Embryonic facial prominence (tissue), 1 donor: ENCODE measurements at regions not wholly inside any gene's neighbourhood (a gene's known extent, or its start where the extent isn't known, plus 50 kb on each side); places are given as distances from the start of the nearest gene placed in this dataset.

ENCODE experiments used
- DNase-seq: peaks from one replicate; pipeline ENCODE4 v3.0.0-alpha.2; 2016; ENCODE audit errors: extremely low spot score

GRCh38 chr7:136254148-136254547, 277.0 kb upstream of the MTPN start:
- no peak for DNase-seq

- DNase-seq, result no peak
Observed at GRCh38 chr7:136251826-136252225, 274.7 kb upstream of the MTPN start.

- no peak for DNase-seq
Observed at GRCh38 chr7:136247211-136247610, 270.1 kb upstream of the MTPN start.

- DNase-seq, result no peak
Observed at GRCh38 chr7:136245327-136246004, 268.3 kb upstream of the MTPN start.

GRCh38 chr7:136234040-136234439, 256.9 kb upstream of the MTPN start:
- DNase-seq, result no peak

- no peak for DNase-seq
Observed at GRCh38 chr7:136230210-136230609, 253.1 kb upstream of the MTPN start.

- no peak for DNase-seq
Observed at GRCh38 chr7:136229790-136230189, 252.6 kb upstream of the MTPN start.

GRCh38 chr7:136228171-136228570, 251.0 kb upstream of the MTPN start:
- DNase-seq, result no peak

- no peak for DNase-seq
Observed at GRCh38 chr7:136214356-136214755, 237.2 kb upstream of the MTPN start.

- DNase-seq, result no peak
Observed at GRCh38 chr7:136213012-136213411, 235.9 kb upstream of the MTPN start.

- no peak for DNase-seq
Observed at GRCh38 chr7:136210664-136211063, 233.5 kb upstream of the MTPN start.

- no peak for DNase-seq
Observed at GRCh38 chr7:136210079-136210478, 232.9 kb upstream of the MTPN start.

GRCh38 chr7:136205956-136206355, 228.8 kb upstream of the MTPN start:
- DNase-seq, result no peak

- DNase-seq, result no peak
Observed at GRCh38 chr7:136198168-136198567, 221.0 kb upstream of the MTPN start.

- DNase-seq, result no peak
Observed at GRCh38 chr7:136194878-136195277, 217.7 kb upstream of the MTPN start.

- DNase-seq, result no peak
Observed at GRCh38 chr7:136193940-136194339, 216.8 kb upstream of the MTPN start.

GRCh38 chr7:136189506-136189998, 212.4 kb upstream of the MTPN start:
- DNase-seq, result no peak

- no peak for DNase-seq
Observed at GRCh38 chr7:136186281-136186680, 209.1 kb upstream of the MTPN start.

- DNase-seq, result no peak
Observed at GRCh38 chr7:136184719-136185118, 207.6 kb upstream of the MTPN start.

GRCh38 chr7:136183981-136184380, 206.8 kb upstream of the MTPN start:
- DNase-seq, result no peak

- no peak for DNase-seq
Observed at GRCh38 chr7:136180984-136181383, 203.8 kb upstream of the MTPN start.

GRCh38 chr7:136179851-136180721, 202.9 kb upstream of the MTPN start:
- DNase-seq, result no peak

- no peak for DNase-seq
Observed at GRCh38 chr7:136179154-136179553, 202.0 kb upstream of the MTPN start.
